ENCODE measurements at regions not wholly inside any gene's neighbourhood (a gene's known extent, or its start where the extent isn't known, plus 50 kb on each side); places are given as distances from the start of the nearest gene placed in this dataset.
"Not testable (repeated sequence)": the region's sequence is repeated elsewhere in the genome, so short reads cannot be mapped to it uniquely, and the experiment has no call there.

DNA sequence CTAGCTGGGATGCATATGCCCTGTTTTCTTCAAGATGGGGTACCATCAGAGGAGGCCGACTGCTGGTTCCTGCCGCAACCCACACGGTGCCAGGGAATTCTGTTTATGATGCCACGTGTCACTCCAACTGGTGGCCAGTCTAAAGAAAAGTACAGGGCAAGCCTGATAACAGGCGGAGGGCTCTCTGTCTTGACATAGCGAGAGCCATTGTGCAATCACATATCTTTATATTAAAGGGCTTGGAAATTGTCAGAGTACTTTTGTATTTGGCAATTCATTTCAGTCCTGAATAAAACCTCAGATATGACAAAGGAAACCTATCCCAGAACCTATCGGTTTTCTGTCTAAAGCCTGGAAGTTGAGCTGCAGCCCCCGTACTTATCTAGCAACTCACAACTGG is 768.4 kb downstream of the TDRD15 start:
- TF ChIP-seq, protein P1, sequence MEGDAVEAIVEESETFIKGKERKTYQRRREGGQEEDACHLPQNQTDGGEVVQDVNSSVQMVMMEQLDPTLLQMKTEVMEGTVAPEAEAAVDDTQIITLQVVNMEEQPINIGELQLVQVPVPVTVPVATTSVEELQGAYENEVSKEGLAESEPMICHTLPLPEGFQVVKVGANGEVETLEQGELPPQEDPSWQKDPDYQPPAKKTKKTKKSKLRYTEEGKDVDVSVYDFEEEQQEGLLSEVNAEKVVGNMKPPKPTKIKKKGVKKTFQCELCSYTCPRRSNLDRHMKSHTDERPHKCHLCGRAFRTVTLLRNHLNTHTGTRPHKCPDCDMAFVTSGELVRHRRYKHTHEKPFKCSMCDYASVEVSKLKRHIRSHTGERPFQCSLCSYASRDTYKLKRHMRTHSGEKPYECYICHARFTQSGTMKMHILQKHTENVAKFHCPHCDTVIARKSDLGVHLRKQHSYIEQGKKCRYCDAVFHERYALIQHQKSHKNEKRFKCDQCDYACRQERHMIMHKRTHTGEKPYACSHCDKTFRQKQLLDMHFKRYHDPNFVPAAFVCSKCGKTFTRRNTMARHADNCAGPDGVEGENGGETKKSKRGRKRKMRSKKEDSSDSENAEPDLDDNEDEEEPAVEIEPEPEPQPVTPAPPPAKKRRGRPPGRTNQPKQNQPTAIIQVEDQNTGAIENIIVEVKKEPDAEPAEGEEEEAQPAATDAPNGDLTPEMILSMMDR (IDR thresholded peaks at IDR 0.05) = no peak
- no peak overlapping the region for H3K9ac ChIP-seq (ENCODE audit: low read depth in 2 of 2, low read length in 2 of 2)
- no peaks in the 10 kb centered on the region for H3K27me3 ChIP-seq
- no peaks in the 10 kb centered on the region for H3K9me3 ChIP-seq
- H3K4me1 ChIP-seq = no peaks in the 10 kb centered on the region
- intact Hi-C loops (cut with DNase I) = no loop called here
- H3K4me3 ChIP-seq = no peak overlapping the region
- DNase-seq = no peak
- no peak overlapping the region for H3K27ac ChIP-seq
- no peaks in the 10 kb centered on the region for H3K36me3 ChIP-seq

DNA sequence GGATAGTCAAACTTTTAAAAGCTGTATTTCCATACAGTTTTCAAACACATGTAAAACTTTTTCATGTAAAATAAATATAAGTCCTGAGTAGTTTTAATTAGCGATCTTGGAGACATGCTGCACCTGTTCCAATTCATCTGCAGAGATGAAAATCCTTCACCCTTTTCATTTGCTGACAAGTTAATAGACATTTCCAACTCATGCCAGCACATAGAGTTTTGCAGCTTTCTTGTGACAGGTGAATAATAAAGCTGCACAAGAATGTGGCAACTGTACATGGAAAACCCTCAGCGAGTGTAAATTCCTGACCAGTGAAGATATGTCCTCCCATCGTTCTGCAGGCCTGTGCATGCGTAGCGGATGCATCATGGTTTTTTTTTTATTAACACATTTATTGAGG is 771.4 kb downstream of the TDRD15 start:
- TF ChIP-seq, protein P1 (IDR thresholded peaks at IDR 0.05) = no peak
- Histone ChIP-seq H3K36me3 (no peaks in the 10 kb centered on the region), H3K4me3 (no peak overlapping the region), H3K9ac (ENCODE audit: low read depth in 2 of 2, low read length in 2 of 2) (no peak overlapping the region), H3K9me3 (no peaks in the 10 kb centered on the region), H3K27ac (no peak overlapping the region), H3K4me1 (no peaks in the 10 kb centered on the region), H3K27me3 (no peaks in the 10 kb centered on the region)
- no peak for DNase-seq
- intact Hi-C loops (cut with DNase I) = no loop called here

DNA sequence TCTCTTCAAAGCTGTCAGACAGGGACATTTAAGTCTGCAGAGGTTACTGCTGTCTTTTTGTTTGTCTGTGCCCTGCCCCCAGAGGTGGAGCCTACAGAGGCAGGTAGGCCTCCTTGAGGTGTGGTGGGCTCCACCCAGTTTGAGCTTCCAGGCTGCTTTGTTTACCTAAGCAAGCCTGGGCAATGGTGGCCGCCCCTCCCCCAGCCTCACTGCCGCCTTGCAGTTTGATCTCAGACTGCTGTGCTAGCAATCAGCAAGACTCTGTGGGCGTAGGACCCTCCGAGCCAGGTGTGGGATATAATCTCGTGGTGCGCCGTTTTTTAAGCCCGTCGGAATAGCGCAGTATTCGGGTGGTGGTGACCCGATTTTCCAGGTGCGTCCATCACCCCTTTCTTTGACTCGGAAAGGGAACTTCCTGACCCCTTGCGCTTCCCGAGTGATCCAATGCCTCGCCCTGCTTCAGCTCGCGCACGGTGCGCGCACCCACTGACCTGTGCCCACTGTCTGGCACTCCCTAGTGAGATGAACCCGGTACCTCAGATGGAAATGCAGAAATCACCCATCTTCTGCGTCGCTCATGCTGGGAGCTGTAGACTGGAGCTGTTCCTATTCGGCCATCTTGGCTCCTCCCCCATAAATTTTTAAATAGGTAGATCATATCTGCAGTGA is 785.1 kb downstream of the TDRD15 start:
- H3K36me3 ChIP-seq; intact Hi-C loops (cut with DNase I); H3K27ac ChIP-seq; H3K4me1 ChIP-seq; H3K27me3 ChIP-seq; H3K9me3 ChIP-seq; DNase-seq; H3K4me3 ChIP-seq; H3K9ac ChIP-seq (ENCODE audit: low read depth in 2 of 2, low read length in 2 of 2): not testable (repeated sequence)

DNA sequence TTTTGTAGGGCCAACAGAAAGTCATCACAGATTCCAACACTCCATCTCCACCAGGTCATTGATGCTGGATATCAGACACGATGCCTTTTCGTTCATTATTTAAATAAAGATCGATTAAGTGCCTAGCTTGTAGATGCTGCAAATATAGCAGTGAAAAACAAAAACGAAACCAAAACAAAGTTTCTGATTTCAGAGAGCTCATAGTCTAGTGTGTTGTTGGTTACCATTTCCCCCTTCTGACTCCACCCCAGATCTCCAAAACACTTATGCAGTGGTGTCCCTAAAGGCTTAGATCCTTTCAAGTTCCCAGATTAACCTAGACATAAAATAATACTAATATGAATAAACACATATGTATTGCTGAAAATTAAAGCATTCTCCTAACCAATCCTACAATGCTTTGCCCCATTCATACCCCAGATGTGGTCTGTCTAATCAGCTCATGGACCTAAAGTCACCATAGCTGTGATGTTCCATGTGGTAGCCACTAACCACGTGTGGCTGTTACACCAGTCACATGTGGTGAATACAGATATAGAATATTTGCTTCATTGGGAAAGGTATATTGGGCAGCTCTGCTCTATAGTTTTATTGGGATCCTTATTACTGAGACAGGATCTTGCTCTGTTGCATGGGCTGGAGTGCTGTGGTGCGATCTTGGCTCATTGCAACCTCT is 787.2 kb downstream of the TDRD15 start:
- no peak overlapping the region for H3K27ac ChIP-seq
- H3K9me3 ChIP-seq = no peaks in the 10 kb centered on the region
- H3K36me3 ChIP-seq = no peaks in the 10 kb centered on the region
- no peaks in the 10 kb centered on the region for H3K4me1 ChIP-seq
- H3K27me3 ChIP-seq = no peaks in the 10 kb centered on the region
- H3K4me3 ChIP-seq = no peak overlapping the region
- H3K9ac ChIP-seq (ENCODE audit: low read depth in 2 of 2, low read length in 2 of 2) = no peak overlapping the region
- TF ChIP-seq, protein P1 (IDR thresholded peaks at IDR 0.05) = no peak
- DNase-seq = no peak
- intact Hi-C loops (cut with DNase I) = no loop called here

DNA sequence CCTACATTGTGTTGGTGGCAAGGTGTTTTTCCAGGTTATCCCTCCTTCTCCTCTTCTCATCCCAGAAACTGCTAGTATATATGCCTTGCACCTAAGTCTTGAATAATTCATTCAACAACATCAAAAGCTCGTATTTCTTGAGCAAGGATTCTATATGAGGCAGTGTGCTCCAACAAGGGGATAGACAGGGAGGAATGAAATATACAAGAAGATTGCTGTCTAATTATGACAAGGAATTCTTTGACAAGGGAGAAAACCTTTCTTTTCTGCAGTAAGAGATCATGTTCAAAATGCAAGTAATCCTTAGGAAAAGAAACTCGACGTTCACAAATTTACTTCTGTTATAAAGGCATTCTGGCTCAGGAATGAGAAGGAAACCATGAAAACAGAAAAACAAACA is 788.6 kb downstream of the TDRD15 start:
- intact Hi-C loops (cut with DNase I) = no loop called here
- TF ChIP-seq, protein P1 (IDR thresholded peaks at IDR 0.05) = no peak
- Histone ChIP-seq H3K27ac (no peak overlapping the region), H3K27me3 (no peaks in the 10 kb centered on the region), H3K9me3 (no peaks in the 10 kb centered on the region), H3K4me3 (no peak overlapping the region), H3K4me1 (no peaks in the 10 kb centered on the region), H3K36me3 (no peaks in the 10 kb centered on the region), H3K9ac (ENCODE audit: low read depth in 2 of 2, low read length in 2 of 2) (no peak overlapping the region)
- no peak for DNase-seq

DNA sequence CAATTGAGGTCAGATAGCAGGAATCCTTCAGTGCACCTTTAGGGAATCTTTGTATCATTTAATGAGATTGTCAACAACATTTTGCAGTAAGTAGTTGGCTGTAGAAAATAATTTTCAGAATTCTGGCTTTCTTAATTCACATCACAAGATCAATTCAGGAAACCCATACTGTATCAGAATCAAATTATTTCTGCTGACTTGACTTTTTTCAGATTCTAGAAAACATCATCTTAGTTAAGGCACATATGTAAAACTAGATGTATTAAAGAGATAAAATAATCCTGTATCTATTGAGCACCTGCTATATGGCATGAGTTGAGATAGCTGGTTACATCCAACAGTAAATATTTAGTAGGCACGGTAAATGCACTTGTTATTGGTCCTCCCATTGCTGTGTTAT is 791.4 kb downstream of the TDRD15 start:
- Histone ChIP-seq H3K4me3 (no peak overlapping the region), H3K27me3 (no peaks in the 10 kb centered on the region), H3K4me1 (no peaks in the 10 kb centered on the region), H3K9ac (ENCODE audit: low read depth in 2 of 2, low read length in 2 of 2) (no peak overlapping the region), H3K36me3 (no peaks in the 10 kb centered on the region), H3K27ac (no peak overlapping the region), H3K9me3 (no peaks in the 10 kb centered on the region)
- no peak for DNase-seq
- intact Hi-C loops (cut with DNase I) = no loop called here
- TF ChIP-seq, protein P1 (IDR thresholded peaks at IDR 0.05) = no peak

Data from colonic mucosa (tissue), 4 donors.